NT2/D1 (cell line): ENCODE measurements at regions not wholly inside any gene's neighbourhood (a gene's known extent, or its start where the extent isn't known, plus 50 kb on each side); places are given as distances from the start of the nearest gene placed in this dataset.

Source experiments
- SUZ12 ChIP-seq: IDR thresholded peaks from 2 replicates; pipeline ENCODE4 v1.6.1; 2011; ENCODE audit not compliant: insufficient read length, insufficient read depth; ENCODE audit errors: extremely low read depth
- YY1 ChIP-seq: IDR thresholded peaks from 2 replicates; pipeline ENCODE4 v1.6.1; 2011; ENCODE audit not compliant: insufficient read length, insufficient read depth
- ZNF274 ChIP-seq: IDR thresholded peaks from 2 replicates; pipeline ENCODE4 v1.6.1; 2011; ENCODE audit warnings: mild to moderate bottlenecking, low read depth, low read length

DNA sequence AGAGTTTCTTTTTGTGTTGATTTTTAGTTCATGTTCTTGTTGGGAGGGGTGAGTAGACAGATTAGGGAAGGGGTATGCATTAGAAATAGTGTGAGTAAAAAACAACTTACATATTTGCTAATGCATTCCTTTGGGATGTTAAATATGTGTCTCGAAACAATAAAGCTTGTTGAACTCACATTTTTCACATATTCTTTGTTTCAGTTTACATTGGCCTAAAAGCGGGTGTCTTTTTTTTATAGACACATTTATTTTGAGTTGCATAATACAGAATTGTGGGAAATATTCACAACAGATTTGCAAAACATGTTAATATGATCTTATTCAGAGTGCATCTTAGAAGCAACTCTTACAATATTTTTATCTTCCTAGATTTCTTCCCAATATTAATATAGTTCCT is 337.5 kb upstream of the CNTNAP2 start:
- no peak for TF ChIP-seq YY1
- no peak for TF ChIP-seq ZNF274
- no peak for TF ChIP-seq SUZ12
